ENCODE measurements at regions not wholly inside any gene's neighbourhood (a gene's known extent, or its start where the extent isn't known, plus 50 kb on each side); places are given as distances from the start of the nearest gene placed in this dataset.

DNA sequence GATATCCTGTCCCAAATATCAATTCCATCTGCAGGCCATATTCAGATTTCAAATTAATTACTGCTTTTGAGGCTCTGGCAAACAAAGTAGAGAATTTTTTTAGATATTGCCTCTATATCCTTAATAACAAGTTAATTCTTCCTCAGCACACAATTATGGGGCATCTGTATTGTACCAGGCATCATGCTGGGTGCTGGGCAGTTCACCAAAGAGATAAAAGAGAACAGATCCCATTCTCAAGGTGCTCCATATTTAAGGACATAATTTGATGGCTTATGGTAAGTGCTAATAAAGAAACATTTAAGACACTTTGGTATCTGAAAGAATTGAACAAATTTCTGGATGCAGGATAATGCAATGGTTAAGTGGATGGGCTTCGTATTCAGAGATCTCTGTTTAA is 65.8 kb downstream of the SPCS3 start:
- TF ChIP-seq CTCF (IDR thresholded peaks at IDR 0.05) (no peak), EP300 (IDR thresholded peaks at IDR 0.05) (no peak)
